Stimulated activated CD4-positive, alpha-beta T cell treated with anti-CD3 and anti-CD28 coated beads, Interleukin-1b, Interleukin-23, amount 100 ng/mL, for 48 hours (primary cell): ENCODE measurements at regions not wholly inside any gene's neighbourhood (a gene's known extent, or its start where the extent isn't known, plus 50 kb on each side); places are given as distances from the start of the nearest gene placed in this dataset.
"Not testable (repeated sequence)": the region's sequence is repeated elsewhere in the genome, so short reads cannot be mapped to it uniquely, and the experiment has no call there.

Source experiments
- DNase-seq: peaks from one replicate; pipeline ENCODE4 v3.0.0-alpha.2; 2020

- no peak for DNase-seq
Observed at GRCh38 chr22:47547881-47548650, 785.6 kb downstream of the TBC1D22A start.

- no peak for DNase-seq
Observed at GRCh38 chr22:47547239-47547661, 784.8 kb downstream of the TBC1D22A start.

GRCh38 chr22:47544696-47545095, 782.2 kb downstream of the TBC1D22A start:
- DNase-seq, result no peak

- no peak for DNase-seq
Observed at GRCh38 chr22:47543447-47543846, 781.0 kb downstream of the TBC1D22A start.

- DNase-seq, result no peak
Observed at GRCh38 chr22:47540011-47540410, 777.6 kb downstream of the TBC1D22A start.

- DNase-seq, result no peak
Observed at GRCh38 chr22:47539374-47539773, 776.9 kb downstream of the TBC1D22A start.

- no peak for DNase-seq
Observed at GRCh38 chr22:47535681-47536080, 773.2 kb downstream of the TBC1D22A start.

- DNase-seq, result no peak
Observed at GRCh38 chr22:47534804-47535410, 772.5 kb downstream of the TBC1D22A start.

GRCh38 chr22:47533961-47534803, 771.7 kb downstream of the TBC1D22A start:
- DNase-seq, result no peak

GRCh38 chr22:47517062-47517461, 754.6 kb downstream of the TBC1D22A start:
- DNase-seq, result no peak

- no peak for DNase-seq
Observed at GRCh38 chr22:47515384-47516125, 753.1 kb downstream of the TBC1D22A start.

GRCh38 chr22:47512617-47513016, 750.2 kb downstream of the TBC1D22A start:
- no peak for DNase-seq

GRCh38 chr22:47504962-47505361, 742.5 kb downstream of the TBC1D22A start:
- DNase-seq, result no peak

GRCh38 chr22:47498969-47499495, 736.6 kb downstream of the TBC1D22A start:
- no peak for DNase-seq

- no peak for DNase-seq
Observed at GRCh38 chr22:47497666-47498065, 735.2 kb downstream of the TBC1D22A start.

GRCh38 chr22:47495110-47495509, 732.7 kb downstream of the TBC1D22A start:
- DNase-seq, result no peak

GRCh38 chr22:47488131-47488530, 725.7 kb downstream of the TBC1D22A start:
- not testable (repeated sequence) for DNase-seq

- no peak for DNase-seq
Observed at GRCh38 chr22:47486569-47487312, 724.3 kb downstream of the TBC1D22A start.

GRCh38 chr22:47484960-47485569, 722.6 kb downstream of the TBC1D22A start:
- DNase-seq, result no peak

- DNase-seq, result no peak
Observed at GRCh38 chr22:47476231-47476630, 713.8 kb downstream of the TBC1D22A start.

- DNase-seq, result no peak
Observed at GRCh38 chr22:47474895-47475294, 712.4 kb downstream of the TBC1D22A start.
